ENCODE measurements at regions not wholly inside any gene's neighbourhood (a gene's known extent, or its start where the extent isn't known, plus 50 kb on each side); places are given as distances from the start of the nearest gene placed in this dataset.
"Not testable (repeated sequence)": the region's sequence is repeated elsewhere in the genome, so short reads cannot be mapped to it uniquely, and the experiment has no call there.

DNA sequence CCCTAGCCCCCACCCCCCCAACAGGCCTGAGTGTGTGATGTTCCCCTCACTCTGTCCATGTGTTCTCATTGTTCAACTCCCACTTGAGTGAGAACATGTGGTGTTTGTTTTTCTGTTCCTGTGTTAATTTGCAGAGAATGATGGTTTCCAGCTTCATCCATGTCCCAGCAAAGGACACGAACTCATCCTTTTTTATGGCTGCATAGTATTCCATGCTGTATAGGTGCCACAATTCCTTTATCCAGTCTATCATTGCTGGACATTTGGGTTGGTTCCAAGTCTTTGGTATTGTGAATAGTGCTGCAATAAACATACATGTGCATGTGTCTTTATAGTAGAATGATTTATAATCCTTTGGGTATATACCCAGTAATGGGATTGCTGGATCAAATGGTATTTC lies 175.1 kb upstream of the FST start:
- not testable (repeated sequence) for H3K4me3 ChIP-seq (ENCODE audit: low read length); H3K36me3 ChIP-seq (ENCODE audit: insufficient read depth, low read length); H3K9me3 ChIP-seq (ENCODE audit: low read length); H2AFZ ChIP-seq (ENCODE audit: low read depth, low read length); H3K27me3 ChIP-seq (ENCODE audit: insufficient read depth, low read length); H3K4me1 ChIP-seq (ENCODE audit: insufficient read depth, low read length)

DNA sequence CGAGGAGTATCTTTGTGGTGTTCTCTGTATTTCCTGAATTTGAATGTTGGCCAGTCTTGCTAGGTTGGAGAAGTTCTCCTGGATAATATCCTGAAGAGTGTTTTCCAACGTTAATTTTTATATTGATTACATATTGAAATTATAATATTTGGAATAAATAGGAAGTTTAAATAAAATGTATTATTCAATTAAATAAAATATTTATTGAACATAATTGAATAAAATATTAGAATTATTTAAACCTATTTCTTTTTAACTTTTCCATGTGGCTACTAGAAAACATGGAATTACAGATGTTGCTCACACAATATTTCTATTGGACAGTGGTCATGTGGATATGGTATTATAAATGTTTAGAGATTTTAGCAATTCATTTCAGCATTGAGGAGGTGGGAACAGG lies 170.8 kb upstream of the FST start:
- Histone ChIP-seq H2AFZ (ENCODE audit: low read depth, low read length) (no peak overlapping the region), H3K27me3 (ENCODE audit: insufficient read depth, low read length) (no peaks in the 10 kb centered on the region), H3K4me3 (ENCODE audit: low read length) (no peak overlapping the region), H3K4me1 (ENCODE audit: insufficient read depth, low read length) (no peaks in the 10 kb centered on the region), H3K9me3 (ENCODE audit: low read length) (no peaks in the 10 kb centered on the region), H3K36me3 (ENCODE audit: insufficient read depth, low read length) (no peaks in the 10 kb centered on the region)

DNA sequence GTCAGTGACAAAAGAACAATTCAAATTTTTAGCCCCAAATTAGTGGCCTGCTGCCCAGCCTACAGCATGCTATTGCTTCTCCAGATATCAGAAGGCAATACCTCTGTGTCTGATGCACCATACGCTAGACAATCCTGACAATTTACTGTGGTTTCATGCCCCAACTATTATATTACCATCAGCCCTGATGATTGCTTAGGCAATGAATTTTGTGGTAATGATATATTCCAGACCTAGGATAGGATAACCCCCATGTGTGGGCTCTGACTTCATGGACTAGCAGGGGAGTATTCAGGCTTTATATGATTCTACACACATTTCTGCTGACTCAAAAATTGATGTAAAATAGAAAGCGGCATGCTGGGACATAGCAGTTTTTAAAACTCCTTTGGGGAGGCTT lies 168.7 kb upstream of the FST start:
- Histone ChIP-seq H3K36me3 (ENCODE audit: insufficient read depth, low read length) (no peaks in the 10 kb centered on the region), H3K27me3 (ENCODE audit: insufficient read depth, low read length) (no peaks in the 10 kb centered on the region), H3K4me3 (ENCODE audit: low read length) (no peak overlapping the region), H3K9me3 (ENCODE audit: low read length) (no peaks in the 10 kb centered on the region), H3K4me1 (ENCODE audit: insufficient read depth, low read length) (no peaks in the 10 kb centered on the region), H2AFZ (ENCODE audit: low read depth, low read length) (no peak overlapping the region)

DNA sequence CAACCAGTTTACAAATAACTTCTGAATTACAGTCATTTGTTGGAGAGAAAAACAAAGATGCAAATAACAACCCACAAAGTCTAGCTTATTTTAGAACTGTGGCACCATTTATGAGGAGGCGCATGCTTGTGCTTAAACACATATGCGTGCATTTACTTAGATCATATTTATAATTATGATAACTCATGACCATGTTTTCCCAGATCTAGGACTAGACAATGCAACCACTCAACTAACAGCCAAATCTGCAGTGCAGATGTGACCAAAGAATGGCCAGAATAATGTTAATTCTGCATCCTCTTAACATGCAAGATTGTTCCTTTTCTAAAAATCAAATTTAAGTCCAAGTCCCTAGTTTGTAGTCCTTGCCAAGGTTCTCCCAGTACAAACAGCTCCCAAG lies 167.3 kb upstream of the FST start:
- no peaks in the 10 kb centered on the region for H3K27me3 ChIP-seq (ENCODE audit: insufficient read depth, low read length)
- H3K36me3 ChIP-seq (ENCODE audit: insufficient read depth, low read length) = no peaks in the 10 kb centered on the region
- no peaks in the 10 kb centered on the region for H3K4me1 ChIP-seq (ENCODE audit: insufficient read depth, low read length)
- no peak overlapping the region for H2AFZ ChIP-seq (ENCODE audit: low read depth, low read length)
- no peak overlapping the region for H3K4me3 ChIP-seq (ENCODE audit: low read length)
- no peaks in the 10 kb centered on the region for H3K9me3 ChIP-seq (ENCODE audit: low read length)

DNA sequence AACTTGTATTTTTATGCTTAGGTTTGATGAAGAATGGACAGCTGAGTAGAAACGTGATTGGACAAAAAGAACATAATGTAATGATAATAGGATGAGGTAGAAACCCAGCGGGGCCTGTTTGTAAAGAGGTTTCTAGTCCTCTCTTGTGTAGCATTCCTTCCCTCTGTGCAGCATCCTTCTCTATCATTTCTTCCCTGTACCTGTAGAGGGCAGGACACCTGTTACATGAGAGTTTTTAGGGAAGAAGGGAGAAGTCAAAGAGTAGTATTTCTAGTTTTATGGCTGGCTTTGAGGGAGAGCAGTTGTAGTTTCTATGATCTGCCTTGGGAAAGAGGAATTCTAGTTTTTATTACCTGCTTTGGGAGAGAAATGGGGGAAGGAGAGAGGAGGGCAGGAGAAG lies 162.1 kb upstream of the FST start:
- Histone ChIP-seq H3K4me1 (ENCODE audit: insufficient read depth, low read length) (no peaks in the 10 kb centered on the region), H3K9me3 (ENCODE audit: low read length) (no peaks in the 10 kb centered on the region), H2AFZ (ENCODE audit: low read depth, low read length) (no peak overlapping the region), H3K36me3 (ENCODE audit: insufficient read depth, low read length) (no peaks in the 10 kb centered on the region), H3K27me3 (ENCODE audit: insufficient read depth, low read length) (no peaks in the 10 kb centered on the region), H3K4me3 (ENCODE audit: low read length) (no peak overlapping the region)

DNA sequence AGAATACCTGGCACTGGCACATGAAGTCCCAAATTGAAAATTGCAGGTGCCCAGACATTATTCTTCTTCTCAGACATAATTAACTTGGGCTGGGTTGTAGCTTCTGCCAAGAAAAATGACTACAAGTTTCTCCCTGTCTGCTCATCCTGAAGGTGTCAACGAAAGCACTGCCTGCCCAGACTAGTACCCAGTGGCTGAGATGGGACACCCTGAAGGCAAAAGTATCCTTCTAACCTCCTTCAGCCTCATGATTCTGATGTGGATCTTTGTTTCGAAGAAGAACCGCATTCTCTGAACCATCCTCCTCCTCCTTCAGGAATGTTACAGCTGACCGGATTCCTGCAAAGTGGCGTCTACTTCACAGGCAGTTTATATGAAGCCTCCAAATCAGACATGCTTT lies 161.1 kb upstream of the FST start:
- Histone ChIP-seq H3K4me1 (ENCODE audit: insufficient read depth, low read length) (no peaks in the 10 kb centered on the region), H3K9me3 (ENCODE audit: low read length) (no peaks in the 10 kb centered on the region), H3K36me3 (ENCODE audit: insufficient read depth, low read length) (no peaks in the 10 kb centered on the region), H2AFZ (ENCODE audit: low read depth, low read length) (no peak overlapping the region), H3K27me3 (ENCODE audit: insufficient read depth, low read length) (no peaks in the 10 kb centered on the region), H3K4me3 (ENCODE audit: low read length) (no peak overlapping the region)

DNA sequence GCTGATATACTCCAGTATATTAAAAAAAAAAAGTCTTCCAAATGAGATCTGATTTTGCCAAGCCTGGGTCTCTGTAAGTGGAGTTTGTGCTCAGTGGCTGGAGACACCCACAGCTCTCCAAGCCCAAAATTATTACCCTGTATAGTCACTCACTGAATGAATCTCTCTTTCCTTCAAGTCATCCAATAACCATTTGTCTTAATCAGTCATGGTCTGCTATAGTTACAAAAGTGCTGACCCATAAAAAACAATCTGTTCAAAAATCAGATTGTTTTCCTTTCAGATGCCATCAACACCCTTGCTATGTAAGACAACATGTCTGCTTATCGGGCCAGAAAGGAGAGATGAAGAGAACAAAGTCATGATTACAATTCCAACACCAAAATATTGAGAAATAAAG lies 159.4 kb upstream of the FST start:
- Histone ChIP-seq H3K36me3 (ENCODE audit: insufficient read depth, low read length) (no peaks in the 10 kb centered on the region), H3K9me3 (ENCODE audit: low read length) (no peaks in the 10 kb centered on the region), H3K4me1 (ENCODE audit: insufficient read depth, low read length) (no peaks in the 10 kb centered on the region), H3K27me3 (ENCODE audit: insufficient read depth, low read length) (no peaks in the 10 kb centered on the region), H3K4me3 (ENCODE audit: low read length) (no peak overlapping the region), H2AFZ (ENCODE audit: low read depth, low read length) (no peak overlapping the region)

DNA sequence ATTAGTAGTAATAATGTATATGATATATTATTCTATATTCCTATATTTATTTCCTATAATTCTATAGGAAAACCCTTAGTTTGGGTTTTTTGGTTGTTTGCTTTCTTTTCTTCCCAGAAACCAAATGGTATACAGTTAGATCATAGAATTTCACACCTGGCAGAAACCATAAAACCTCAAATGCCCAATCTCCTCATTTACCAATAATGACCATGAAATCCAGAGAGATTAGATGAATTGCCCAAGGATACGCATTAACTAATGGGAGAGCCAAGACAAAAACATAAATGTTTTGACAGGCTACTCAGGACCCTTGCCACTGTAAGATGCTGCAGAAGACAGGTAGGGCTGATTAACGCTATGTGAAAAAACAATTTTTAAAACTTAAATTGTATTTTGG lies 158.7 kb upstream of the FST start:
- no peaks in the 10 kb centered on the region for H3K27me3 ChIP-seq (ENCODE audit: insufficient read depth, low read length)

DNA sequence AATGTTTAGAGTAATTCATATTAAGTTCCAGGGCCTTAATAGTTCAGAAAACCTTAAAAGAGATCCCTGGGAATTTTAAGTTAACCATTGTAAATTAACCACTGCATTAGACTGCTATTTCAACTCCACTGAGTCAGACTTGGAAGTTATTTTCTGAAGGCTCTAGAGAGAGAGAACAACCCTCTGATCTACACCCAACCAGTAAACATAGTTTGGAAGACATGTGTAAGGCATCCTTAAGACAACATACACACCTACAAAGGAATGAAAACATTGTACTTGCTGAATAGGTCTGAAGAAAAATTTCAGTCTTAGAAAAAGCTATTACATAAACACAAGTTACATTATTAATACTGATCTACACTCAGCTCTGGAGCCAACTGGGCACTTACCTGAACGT lies 158.2 kb upstream of the FST start:
- no peaks in the 10 kb centered on the region for H3K4me1 ChIP-seq (ENCODE audit: insufficient read depth, low read length)
- no peak overlapping the region for H3K4me3 ChIP-seq (ENCODE audit: low read length)
- no peaks in the 10 kb centered on the region for H3K27me3 ChIP-seq (ENCODE audit: insufficient read depth, low read length)
- H2AFZ ChIP-seq (ENCODE audit: low read depth, low read length) = no peak overlapping the region
- no peaks in the 10 kb centered on the region for H3K9me3 ChIP-seq (ENCODE audit: low read length)
- H3K36me3 ChIP-seq (ENCODE audit: insufficient read depth, low read length) = no peaks in the 10 kb centered on the region

More for the DNA sequence above, 158.7 kb upstream of the FST start:
- Histone ChIP-seq H3K4me3 (ENCODE audit: low read length) (no peak overlapping the region), H3K4me1 (ENCODE audit: insufficient read depth, low read length) (no peaks in the 10 kb centered on the region), H2AFZ (ENCODE audit: low read depth, low read length) (no peak overlapping the region), H3K9me3 (ENCODE audit: low read length) (no peaks in the 10 kb centered on the region), H3K36me3 (ENCODE audit: insufficient read depth, low read length) (no peaks in the 10 kb centered on the region)

DNA sequence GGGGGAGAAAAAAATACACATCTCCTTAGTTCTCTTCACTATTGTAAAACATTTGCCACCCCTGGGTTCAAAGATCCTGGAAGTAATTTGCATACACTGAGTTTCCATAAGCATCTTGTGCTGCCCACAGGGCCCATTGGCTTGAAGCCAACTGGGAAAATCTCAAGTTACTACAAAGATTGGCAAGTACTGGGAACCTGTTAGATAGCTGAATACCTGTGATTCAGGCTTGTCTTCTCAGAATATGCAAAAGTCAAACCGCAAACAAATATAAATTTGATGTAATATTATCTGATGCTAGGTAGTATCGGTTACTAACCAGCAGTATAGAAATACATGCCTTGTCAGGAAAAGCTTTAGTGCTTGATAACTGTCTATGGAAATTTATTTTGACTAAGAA lies 156.9 kb upstream of the FST start:
- no peak overlapping the region for H2AFZ ChIP-seq (ENCODE audit: low read depth, low read length)
- no peak overlapping the region for H3K4me3 ChIP-seq (ENCODE audit: low read length)
- H3K9me3 ChIP-seq (ENCODE audit: low read length) = no peaks in the 10 kb centered on the region
- no peaks in the 10 kb centered on the region for H3K4me1 ChIP-seq (ENCODE audit: insufficient read depth, low read length)
- H3K36me3 ChIP-seq (ENCODE audit: insufficient read depth, low read length) = no peaks in the 10 kb centered on the region
- H3K27me3 ChIP-seq (ENCODE audit: insufficient read depth, low read length) = no peaks in the 10 kb centered on the region

DNA sequence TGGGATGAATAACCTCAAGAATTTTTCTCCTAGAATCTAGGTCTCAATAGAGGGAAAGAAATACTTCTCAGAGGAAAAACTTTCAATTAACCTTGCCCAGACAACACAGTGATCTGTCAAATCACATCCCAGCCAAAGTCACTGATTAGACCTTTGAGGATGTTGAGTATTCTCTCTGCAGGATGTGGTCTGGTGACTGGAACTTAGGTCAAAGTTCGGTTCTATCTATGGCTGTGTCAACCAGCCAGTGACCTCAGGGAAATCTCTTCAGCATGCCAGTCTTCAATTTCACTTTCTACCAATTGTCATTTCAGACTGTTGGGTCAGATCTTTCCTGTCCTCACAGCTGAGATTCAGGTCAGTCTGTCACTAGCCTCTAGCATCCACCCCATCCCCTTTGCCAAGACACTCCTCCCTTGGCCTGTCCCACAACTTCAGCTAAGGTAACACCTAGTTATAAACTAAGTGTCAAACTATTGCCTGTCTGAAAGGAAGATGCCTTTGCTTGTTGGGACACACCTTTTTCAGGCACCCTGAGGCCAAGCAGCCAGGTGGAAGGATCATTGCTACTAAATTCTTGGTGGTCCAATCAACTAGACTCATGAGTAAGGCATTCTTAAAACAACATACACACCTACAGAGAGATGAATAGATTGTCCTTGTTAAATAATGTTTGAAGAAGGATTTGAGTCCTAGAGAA lies 156.3 kb upstream of the FST start:
- Histone ChIP-seq H3K9me3 (ENCODE audit: low read length) (no peaks in the 10 kb centered on the region), H3K4me1 (ENCODE audit: insufficient read depth, low read length) (no peaks in the 10 kb centered on the region), H2AFZ (ENCODE audit: low read depth, low read length) (no peak overlapping the region), H3K36me3 (ENCODE audit: insufficient read depth, low read length) (no peaks in the 10 kb centered on the region), H3K4me3 (ENCODE audit: low read length) (no peak overlapping the region), H3K27me3 (ENCODE audit: insufficient read depth, low read length) (no peaks in the 10 kb centered on the region)

DNA sequence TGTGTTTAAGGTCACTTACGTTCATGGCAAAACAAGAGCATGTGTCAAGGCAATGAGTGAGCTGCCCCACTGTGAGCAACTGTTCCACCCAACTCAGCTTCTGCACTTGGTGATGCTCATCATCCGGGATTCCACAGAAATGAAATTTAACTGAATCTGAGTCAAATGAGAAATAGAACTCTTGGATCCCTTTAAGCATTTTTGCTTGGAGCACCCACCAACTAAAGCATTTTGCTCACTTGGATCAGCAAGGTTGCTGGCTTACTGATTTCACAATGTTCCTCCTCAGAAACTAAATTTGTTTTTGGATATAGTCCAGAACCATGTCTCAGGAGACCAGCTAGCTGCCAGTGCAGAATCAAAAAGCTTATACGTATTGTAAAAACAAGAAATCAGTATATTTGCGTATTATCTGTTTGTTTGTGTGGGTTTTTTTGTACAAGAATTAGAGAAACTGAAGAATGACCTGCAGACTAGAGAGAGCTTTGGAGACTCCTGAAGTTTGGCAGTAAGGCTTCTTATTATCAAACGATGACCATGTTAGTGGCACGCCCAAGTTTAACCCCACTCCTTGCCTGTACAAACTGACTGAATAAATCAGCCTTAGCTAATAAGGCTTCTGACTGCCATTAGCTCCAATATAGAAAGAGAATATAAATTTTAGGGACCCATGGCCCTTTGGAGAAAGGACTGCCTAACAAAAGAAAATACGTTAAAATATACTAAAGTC lies 153.8 kb upstream of the FST start:
- no peaks in the 10 kb centered on the region for H3K9me3 ChIP-seq (ENCODE audit: low read length)
- H2AFZ ChIP-seq (ENCODE audit: low read depth, low read length) = no peak overlapping the region
- H3K4me1 ChIP-seq (ENCODE audit: insufficient read depth, low read length) = no peaks in the 10 kb centered on the region
- H3K36me3 ChIP-seq (ENCODE audit: insufficient read depth, low read length) = no peaks in the 10 kb centered on the region
- H3K27me3 ChIP-seq (ENCODE audit: insufficient read depth, low read length) = no peaks in the 10 kb centered on the region
- H3K4me3 ChIP-seq (ENCODE audit: low read length) = no peak overlapping the region

DNA sequence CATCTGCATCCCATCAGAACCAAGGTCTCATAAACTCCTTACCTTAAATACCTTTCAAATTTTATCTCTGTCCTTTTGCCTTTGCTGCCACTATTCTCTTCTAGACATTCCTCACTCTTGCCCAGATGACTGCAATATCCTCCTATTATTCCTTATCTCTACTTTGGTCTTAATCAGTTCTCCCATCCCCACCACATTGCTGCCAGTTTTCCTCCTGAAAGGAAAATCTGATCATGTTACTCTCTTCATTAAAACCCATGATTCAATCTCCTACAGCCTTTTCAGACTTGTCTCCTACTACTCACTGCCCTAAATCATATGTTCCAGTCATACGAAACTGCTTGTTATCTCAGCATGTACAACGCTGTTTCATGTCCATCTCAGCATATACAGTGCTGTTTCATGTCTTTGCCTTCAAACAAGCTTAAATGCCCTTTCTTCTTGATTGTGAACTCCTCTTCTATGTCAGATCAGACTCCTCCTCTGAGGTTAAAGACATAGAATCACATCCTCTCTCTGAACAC lies 152.6 kb upstream of the FST start:
- no peaks in the 10 kb centered on the region for H3K4me1 ChIP-seq (ENCODE audit: insufficient read depth, low read length)
- no peak overlapping the region for H3K4me3 ChIP-seq (ENCODE audit: low read length)
- no peak overlapping the region for H2AFZ ChIP-seq (ENCODE audit: low read depth, low read length)
- H3K27me3 ChIP-seq (ENCODE audit: insufficient read depth, low read length) = no peaks in the 10 kb centered on the region
- no peaks in the 10 kb centered on the region for H3K9me3 ChIP-seq (ENCODE audit: low read length)
- H3K36me3 ChIP-seq (ENCODE audit: insufficient read depth, low read length) = no peaks in the 10 kb centered on the region

DNA sequence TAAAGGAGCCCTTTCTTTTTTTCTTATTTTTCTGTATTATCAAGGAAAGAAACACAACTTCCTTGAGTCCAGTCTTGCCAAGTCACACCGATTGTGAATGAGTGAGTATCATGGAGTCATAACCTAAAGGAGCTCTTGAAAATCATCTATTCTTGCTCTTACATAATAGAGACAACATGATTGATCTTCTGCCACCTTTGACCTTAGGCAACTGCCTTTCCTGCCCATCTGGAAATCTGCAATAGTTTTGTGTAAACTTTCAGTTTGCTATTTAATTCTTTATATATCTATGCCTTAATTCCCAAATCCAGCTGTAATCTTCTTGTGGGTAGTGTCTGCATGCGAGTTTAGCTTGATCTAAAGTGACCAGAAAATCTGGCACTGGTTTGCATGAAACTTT lies 149.9 kb upstream of the FST start:
- Histone ChIP-seq H2AFZ (ENCODE audit: low read depth, low read length) (no peak overlapping the region), H3K9me3 (ENCODE audit: low read length) (no peaks in the 10 kb centered on the region), H3K4me3 (ENCODE audit: low read length) (no peak overlapping the region), H3K4me1 (ENCODE audit: insufficient read depth, low read length) (no peaks in the 10 kb centered on the region), H3K36me3 (ENCODE audit: insufficient read depth, low read length) (no peaks in the 10 kb centered on the region), H3K27me3 (ENCODE audit: insufficient read depth, low read length) (no peaks in the 10 kb centered on the region)

All from neuron (in vitro differentiated cells).